Activated B cell treated with CpG ODN at 0.5 μM for 24 hours (primary cell): ENCODE measurements at regions not wholly inside any gene's neighbourhood (a gene's known extent, or its start where the extent isn't known, plus 50 kb on each side); places are given as distances from the start of the nearest gene placed in this dataset.

Experiments
- ATAC-seq: fragments of 200-7000 bp; cut with Tn5 transposase; one replicate; pipeline ENCODE4 v1.10.0; 2021; ENCODE audit warnings: low read depth, mild to moderate bottlenecking, moderate library complexity
- CTCF ChIA-PET: fragments of 350-600 bp; sonication (Branson Sonifier 250); formaldehyde crosslinking; loops from one replicate; lab custom pipeline; 2021; ENCODE audit warnings: antibody characterized with exemption; lab: Charles Lee
- POLR2A ChIA-PET: fragments of 350-600 bp; sonication (Branson Sonifier 250); formaldehyde crosslinking; loops from one replicate; lab custom pipeline; 2021; ENCODE audit warnings: antibody characterized with exemption; lab: Charles Lee
- DNase-seq: peaks from one replicate; pipeline ENCODE4 v3.0.0; 2022
- H3K27ac Mint-ChIP-seq: one replicate; pipeline ENCODE4 v1.8.0; 2020; ENCODE audit warnings: mixed read lengths
- H3K27me3 Mint-ChIP-seq: one replicate; pipeline ENCODE4 v1.8.0; 2021; ENCODE audit warnings: mixed read lengths
- H3K36me3 Mint-ChIP-seq: one replicate; pipeline ENCODE4 v1.8.0; 2021; ENCODE audit warnings: low read depth, mixed read lengths
- H3K4me1 Mint-ChIP-seq: one replicate; pipeline ENCODE4 v1.8.0; 2021; ENCODE audit warnings: mixed read lengths
- H3K4me3 Mint-ChIP-seq: one replicate; pipeline ENCODE4 v1.8.0; 2020; ENCODE audit warnings: mild to moderate bottlenecking, mixed read lengths
- H3K9me3 Mint-ChIP-seq: one replicate; pipeline ENCODE4 v1.8.0; 2020; ENCODE audit warnings: mixed read lengths
- CTCF ChIP-seq: fragments of 200-600 bp; IDR thresholded peaks from one replicate; pipeline ENCODE4 v1.8.0; 2022; ENCODE audit warnings: antibody characterized with exemption, mild to moderate bottlenecking
- intact Hi-C: fragments of 100-400 bp; cut with micrococcal nuclease; formaldehyde crosslinking; loops from one replicate; pipeline ENCODE4 v1.15.1; 2024

GRCh38 chr2:65487404-65487803, 55.0 kb upstream of the SPRED2 start:
- ChIA-PET POLR2A (no interaction called here), CTCF (no interaction called here)
- ATAC-seq (no peak), DNase-seq (no peak)
- H3K27ac Mint-ChIP-seq = no peak overlapping the region
- H3K27me3 Mint-ChIP-seq = peaks cover 26% of the 10 kb centered on the region
- H3K36me3 Mint-ChIP-seq = no peaks in the 10 kb centered on the region
- no peak overlapping the region for H3K4me3 Mint-ChIP-seq
- intact Hi-C loops = no loop called here
- TF ChIP-seq CTCF = no peak
- H3K4me1 Mint-ChIP-seq = no peaks in the 10 kb centered on the region
- peaks cover 11% of the 10 kb centered on the region for H3K9me3 Mint-ChIP-seq

- Mint-ChIP-seq H3K36me3 (no peaks in the 10 kb centered on the region), H3K9me3 (peaks cover 11% of the 10 kb centered on the region), H3K27ac (no peak overlapping the region), H3K4me3 (no peak overlapping the region), H3K27me3 (peaks cover 26% of the 10 kb centered on the region), H3K4me1 (no peaks in the 10 kb centered on the region)
- ChIA-PET CTCF (no interaction called here), POLR2A (no interaction called here)
- no peak for TF ChIP-seq CTCF
- no peak for ATAC-seq
- no peak for DNase-seq
- intact Hi-C loops = no loop called here
Measured at GRCh38 chr2:65486802-65487201, 54.4 kb upstream of the SPRED2 start.

GRCh38 chr2:65486282-65486681, 53.9 kb upstream of the SPRED2 start:
- ATAC-seq (no peak), DNase-seq (no peak)
- Mint-ChIP-seq H3K27ac (no peak overlapping the region), H3K4me1 (no peaks in the 10 kb centered on the region), H3K9me3 (peaks cover 11% of the 10 kb centered on the region), H3K36me3 (no peaks in the 10 kb centered on the region), H3K27me3 (peaks cover 26% of the 10 kb centered on the region), H3K4me3 (no peak overlapping the region)
- no peak for TF ChIP-seq CTCF
- POLR2A ChIA-PET = no interaction called here
- CTCF ChIA-PET = no interaction called here
- intact Hi-C loops = no loop called here

GRCh38 chr2:65485839-65486238, 53.4 kb upstream of the SPRED2 start:
- Mint-ChIP-seq H3K36me3 (no peaks in the 10 kb centered on the region), H3K9me3 (peaks cover 11% of the 10 kb centered on the region), H3K4me1 (no peaks in the 10 kb centered on the region), H3K27me3 (peaks cover 26% of the 10 kb centered on the region), H3K27ac (no peak overlapping the region), H3K4me3 (no peak overlapping the region)
- no peak for TF ChIP-seq CTCF
- intact Hi-C loops = no loop called here
- DNase-seq = no peak
- ATAC-seq = no peak
- CTCF ChIA-PET = no interaction called here
- POLR2A ChIA-PET = no interaction called here

GRCh38 chr2:65483763-65484162, 51.4 kb upstream of the SPRED2 start:
- no peaks in the 10 kb centered on the region for H3K36me3 Mint-ChIP-seq
- no peak for DNase-seq
- intact Hi-C loops = no loop called here
- H3K27me3 Mint-ChIP-seq = peaks cover 22% of the 10 kb centered on the region
- no peaks in the 10 kb centered on the region for H3K4me1 Mint-ChIP-seq
- no peak overlapping the region for H3K27ac Mint-ChIP-seq
- no peak for ATAC-seq
- CTCF ChIA-PET = no interaction called here
- H3K4me3 Mint-ChIP-seq = no peak overlapping the region
- POLR2A ChIA-PET = no interaction called here
- H3K9me3 Mint-ChIP-seq = peaks cover 11% of the 10 kb centered on the region
- no peak for TF ChIP-seq CTCF
